Erythroblast (primary cell): ENCODE measurements at regions not wholly inside any gene's neighbourhood (a gene's known extent, or its start where the extent isn't known, plus 50 kb on each side); places are given as distances from the start of the nearest gene placed in this dataset.

Source experiments
- GATA1 ChIP-seq: IDR thresholded peaks from 2 replicates; pipeline ENCODE4 v1.6.1; 2011; ENCODE audit warnings: low read depth, mild to moderate bottlenecking, control low read depth, low read length, moderate library complexity
- POLR2A ChIP-seq: IDR thresholded peaks from 2 replicates; pipeline ENCODE4 v1.6.1; 2011; ENCODE audit warnings: mild to moderate bottlenecking, low read length

- TF ChIP-seq POLR2A, result no peak
- no peak for TF ChIP-seq GATA1
Measured at GRCh38 chr2:138964418-138964817, 184.2 kb upstream of the NXPH2 start.
